ENCODE measurements at regions not wholly inside any gene's neighbourhood (a gene's known extent, or its start where the extent isn't known, plus 50 kb on each side); places are given as distances from the start of the nearest gene placed in this dataset.
"Not testable (repeated sequence)": the region's sequence is repeated elsewhere in the genome, so short reads cannot be mapped to it uniquely, and the experiment has no call there.

DNA sequence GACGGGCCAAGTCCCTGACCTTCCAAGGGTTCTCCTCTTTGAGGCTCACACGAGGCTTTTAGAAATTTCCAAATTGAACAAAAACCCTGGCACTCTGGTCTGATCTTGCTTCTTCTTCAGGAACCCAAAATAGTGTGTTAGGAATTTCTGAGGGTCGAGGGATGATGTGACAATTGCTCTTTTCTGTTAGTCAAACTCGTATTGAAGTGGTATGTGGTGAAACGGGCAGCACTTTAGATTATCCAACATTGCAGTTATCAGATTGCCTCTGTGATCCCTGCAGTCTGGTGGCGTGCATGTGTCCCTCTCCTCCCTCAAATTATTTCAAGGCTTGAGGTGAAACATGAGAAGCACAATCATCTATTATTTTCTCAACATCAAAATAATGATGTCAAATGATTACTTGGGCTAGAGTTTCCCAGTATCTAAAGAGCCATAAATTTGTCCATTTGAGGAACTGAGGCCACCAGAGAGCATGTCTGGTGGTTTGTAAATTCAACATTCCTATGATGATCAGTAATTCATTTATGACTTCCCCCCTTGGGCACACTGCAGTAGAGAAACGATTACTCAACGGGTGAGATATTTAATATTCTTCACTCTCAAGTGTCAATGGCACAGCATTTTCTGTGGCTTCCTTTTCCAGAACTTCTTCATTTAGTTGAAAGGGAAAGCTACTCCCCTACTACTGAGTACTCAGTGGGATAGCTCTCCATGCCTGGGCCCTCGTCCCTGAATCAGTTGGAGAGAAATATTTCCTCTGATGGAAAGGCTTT lies 308.6 kb upstream of the MAP3K7 start:
- H3K27me3 ChIP-seq (ENCODE audit: control insufficient read depth in 1 of 2, insufficient read depth in 2 of 2, low read length in 2 of 2), result no peaks in the 10 kb centered on the region
- no peak overlapping the region for H3K4me3 ChIP-seq (ENCODE audit: low read depth in 1 of 2, low read length in 2 of 2)
- H3K9me3 ChIP-seq (ENCODE audit: control insufficient read depth in 1 of 2, low read length in 2 of 2), result no peaks in the 10 kb centered on the region
- H3K27ac ChIP-seq (ENCODE audit: low read depth, low read length), result no peak overlapping the region
- no peaks in the 10 kb centered on the region for H3K4me1 ChIP-seq (ENCODE audit: control insufficient read depth in 1 of 2, insufficient read depth in 2 of 2, low read length in 2 of 2)
- H3K9ac ChIP-seq (ENCODE audit: low read depth in 1 of 2, low read length in 2 of 2), result no peak overlapping the region
- H3K36me3 ChIP-seq (ENCODE audit: control insufficient read depth in 1 of 2, insufficient read depth in 2 of 2, low read length in 2 of 2), result no peaks in the 10 kb centered on the region

DNA sequence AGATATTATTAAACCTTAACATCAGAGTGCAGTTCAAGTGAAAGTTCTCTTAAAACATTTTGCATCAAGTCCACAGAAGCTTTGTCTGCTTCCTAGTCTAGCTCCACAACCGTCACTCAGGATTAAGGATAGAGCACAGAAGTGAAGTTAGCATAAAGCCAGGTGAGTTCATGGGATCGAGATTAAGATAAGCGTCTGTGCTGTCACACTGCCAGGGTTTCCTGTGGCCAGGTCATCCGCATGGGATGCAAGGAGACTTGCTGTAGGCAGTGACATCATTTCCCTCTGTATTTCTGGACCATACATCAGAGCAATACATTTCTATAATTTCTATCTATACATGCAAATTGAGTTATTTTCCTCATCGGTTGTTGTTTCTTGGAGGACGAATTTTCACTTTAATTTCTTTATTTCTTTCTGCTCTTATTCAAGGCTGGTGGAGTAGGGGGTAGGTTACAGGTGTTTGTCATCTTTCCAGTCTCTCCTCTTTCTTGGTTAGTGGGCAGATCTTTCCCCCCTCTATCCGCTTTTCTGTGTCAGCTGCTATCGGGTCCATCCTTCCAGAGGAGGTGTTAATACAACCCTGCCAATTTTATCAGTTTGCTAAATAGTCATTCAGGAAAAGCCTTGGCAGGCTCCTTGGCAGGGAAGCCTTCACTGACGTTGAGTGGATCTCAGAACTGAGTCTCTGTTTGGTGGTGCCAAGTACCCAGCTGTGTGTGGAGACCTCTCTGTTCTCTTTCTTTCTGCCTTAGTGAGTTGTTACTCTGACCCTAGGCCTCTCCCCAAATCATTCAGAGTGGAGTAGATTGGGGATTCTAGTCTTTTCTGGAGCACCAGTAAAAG lies 307.6 kb upstream of the MAP3K7 start:
- Histone ChIP-seq H3K36me3 (ENCODE audit: control insufficient read depth in 1 of 2, insufficient read depth in 2 of 2, low read length in 2 of 2) (no peaks in the 10 kb centered on the region), H3K27me3 (ENCODE audit: control insufficient read depth in 1 of 2, insufficient read depth in 2 of 2, low read length in 2 of 2) (no peaks in the 10 kb centered on the region), H3K4me3 (ENCODE audit: low read depth in 1 of 2, low read length in 2 of 2) (no peak overlapping the region), H3K27ac (ENCODE audit: low read depth, low read length) (no peak overlapping the region), H3K4me1 (ENCODE audit: control insufficient read depth in 1 of 2, insufficient read depth in 2 of 2, low read length in 2 of 2) (no peaks in the 10 kb centered on the region), H3K9me3 (ENCODE audit: control insufficient read depth in 1 of 2, low read length in 2 of 2) (no peaks in the 10 kb centered on the region), H3K9ac (ENCODE audit: low read depth in 1 of 2, low read length in 2 of 2) (no peak overlapping the region)

GRCh38 chr6:90893400-90893799 lies 306.5 kb upstream of the MAP3K7 start:
- H3K4me1 ChIP-seq (ENCODE audit: control insufficient read depth in 1 of 2, insufficient read depth in 2 of 2, low read length in 2 of 2), result no peaks in the 10 kb centered on the region
- H3K27me3 ChIP-seq (ENCODE audit: control insufficient read depth in 1 of 2, insufficient read depth in 2 of 2, low read length in 2 of 2), result no peaks in the 10 kb centered on the region
- no peaks in the 10 kb centered on the region for H3K36me3 ChIP-seq (ENCODE audit: control insufficient read depth in 1 of 2, insufficient read depth in 2 of 2, low read length in 2 of 2)
- no peak overlapping the region for H3K9ac ChIP-seq (ENCODE audit: low read depth in 1 of 2, low read length in 2 of 2)
- no peak overlapping the region for H3K27ac ChIP-seq (ENCODE audit: low read depth, low read length)
- no peaks in the 10 kb centered on the region for H3K9me3 ChIP-seq (ENCODE audit: control insufficient read depth in 1 of 2, low read length in 2 of 2)
- H3K4me3 ChIP-seq (ENCODE audit: low read depth in 1 of 2, low read length in 2 of 2), result no peak overlapping the region

- Histone ChIP-seq H3K4me1 (ENCODE audit: control insufficient read depth in 1 of 2, insufficient read depth in 2 of 2, low read length in 2 of 2) (no peaks in the 10 kb centered on the region), H3K27me3 (ENCODE audit: control insufficient read depth in 1 of 2, insufficient read depth in 2 of 2, low read length in 2 of 2) (no peaks in the 10 kb centered on the region), H3K4me3 (ENCODE audit: low read depth in 1 of 2, low read length in 2 of 2) (no peak overlapping the region), H3K36me3 (ENCODE audit: control insufficient read depth in 1 of 2, insufficient read depth in 2 of 2, low read length in 2 of 2) (no peaks in the 10 kb centered on the region), H3K27ac (ENCODE audit: low read depth, low read length) (no peak overlapping the region), H3K9me3 (ENCODE audit: control insufficient read depth in 1 of 2, low read length in 2 of 2) (no peaks in the 10 kb centered on the region), H3K9ac (ENCODE audit: low read depth in 1 of 2, low read length in 2 of 2) (no peak overlapping the region)
These were observed 305.4 kb upstream of the MAP3K7 start for GRCh38 chr6:90892271-90892670.

DNA sequence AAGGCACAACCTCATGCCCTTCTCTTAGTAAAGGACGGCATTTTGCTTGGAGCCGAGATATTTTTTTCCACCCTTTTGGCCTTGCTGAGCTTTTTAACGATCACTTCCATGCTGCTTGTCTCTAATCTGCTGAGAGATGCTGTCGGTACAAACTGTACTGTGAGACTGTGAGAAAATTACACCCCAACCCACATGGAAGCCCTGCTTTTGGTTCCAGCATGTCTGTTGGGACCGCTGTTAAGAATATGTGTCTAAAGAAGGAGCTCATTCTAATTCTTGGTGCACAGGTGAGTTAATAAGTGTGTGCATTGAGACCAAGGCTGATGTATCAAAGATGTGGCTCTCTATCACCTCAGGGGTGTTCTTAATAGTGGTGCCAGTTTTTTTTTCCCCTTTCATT lies 304.5 kb upstream of the MAP3K7 start:
- H3K36me3 ChIP-seq (ENCODE audit: control insufficient read depth in 1 of 2, insufficient read depth in 2 of 2, low read length in 2 of 2), result no peaks in the 10 kb centered on the region
- H3K4me1 ChIP-seq (ENCODE audit: control insufficient read depth in 1 of 2, insufficient read depth in 2 of 2, low read length in 2 of 2), result no peaks in the 10 kb centered on the region
- no peaks in the 10 kb centered on the region for H3K9me3 ChIP-seq (ENCODE audit: control insufficient read depth in 1 of 2, low read length in 2 of 2)
- no peaks in the 10 kb centered on the region for H3K27me3 ChIP-seq (ENCODE audit: control insufficient read depth in 1 of 2, insufficient read depth in 2 of 2, low read length in 2 of 2)
- H3K27ac ChIP-seq (ENCODE audit: low read depth, low read length), result no peak overlapping the region
- no peak overlapping the region for H3K9ac ChIP-seq (ENCODE audit: low read depth in 1 of 2, low read length in 2 of 2)
- no peak overlapping the region for H3K4me3 ChIP-seq (ENCODE audit: low read depth in 1 of 2, low read length in 2 of 2)

- Histone ChIP-seq H3K27ac (ENCODE audit: low read depth, low read length) (no peak overlapping the region), H3K9me3 (ENCODE audit: control insufficient read depth in 1 of 2, low read length in 2 of 2) (no peaks in the 10 kb centered on the region), H3K9ac (ENCODE audit: low read depth in 1 of 2, low read length in 2 of 2) (no peak overlapping the region), H3K36me3 (ENCODE audit: control insufficient read depth in 1 of 2, insufficient read depth in 2 of 2, low read length in 2 of 2) (no peaks in the 10 kb centered on the region), H3K4me3 (ENCODE audit: low read depth in 1 of 2, low read length in 2 of 2) (no peak overlapping the region), H3K27me3 (ENCODE audit: control insufficient read depth in 1 of 2, insufficient read depth in 2 of 2, low read length in 2 of 2) (no peaks in the 10 kb centered on the region), H3K4me1 (ENCODE audit: control insufficient read depth in 1 of 2, insufficient read depth in 2 of 2, low read length in 2 of 2) (no peaks in the 10 kb centered on the region)
These were observed 303.9 kb upstream of the MAP3K7 start for GRCh38 chr6:90890683-90891330.

DNA sequence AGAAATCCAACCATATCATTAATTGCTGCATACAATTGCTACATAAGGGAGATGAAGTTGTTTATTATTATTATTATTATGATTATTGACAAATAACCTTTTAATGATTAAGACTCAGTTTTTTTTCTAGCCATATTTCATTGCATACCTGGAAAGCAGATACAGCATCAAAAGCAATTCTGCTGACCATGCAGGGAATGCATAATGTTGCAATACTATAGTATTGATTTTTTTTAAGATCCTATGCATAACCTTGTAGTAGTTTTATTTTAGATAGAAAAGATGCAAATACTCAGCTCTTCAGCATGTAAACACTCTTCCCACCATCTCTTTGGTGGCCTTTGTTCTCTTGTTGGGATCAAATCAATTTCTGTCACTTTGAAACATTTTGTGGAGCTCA lies 300.9 kb upstream of the MAP3K7 start:
- H3K27ac ChIP-seq (ENCODE audit: low read depth, low read length), result no peak overlapping the region
- no peak overlapping the region for H3K4me3 ChIP-seq (ENCODE audit: low read depth in 1 of 2, low read length in 2 of 2)
- H3K36me3 ChIP-seq (ENCODE audit: control insufficient read depth in 1 of 2, insufficient read depth in 2 of 2, low read length in 2 of 2), result no peaks in the 10 kb centered on the region
- no peaks in the 10 kb centered on the region for H3K4me1 ChIP-seq (ENCODE audit: control insufficient read depth in 1 of 2, insufficient read depth in 2 of 2, low read length in 2 of 2)
- no peaks in the 10 kb centered on the region for H3K27me3 ChIP-seq (ENCODE audit: control insufficient read depth in 1 of 2, insufficient read depth in 2 of 2, low read length in 2 of 2)
- no peak overlapping the region for H3K9ac ChIP-seq (ENCODE audit: low read depth in 1 of 2, low read length in 2 of 2)
- no peaks in the 10 kb centered on the region for H3K9me3 ChIP-seq (ENCODE audit: control insufficient read depth in 1 of 2, low read length in 2 of 2)

DNA sequence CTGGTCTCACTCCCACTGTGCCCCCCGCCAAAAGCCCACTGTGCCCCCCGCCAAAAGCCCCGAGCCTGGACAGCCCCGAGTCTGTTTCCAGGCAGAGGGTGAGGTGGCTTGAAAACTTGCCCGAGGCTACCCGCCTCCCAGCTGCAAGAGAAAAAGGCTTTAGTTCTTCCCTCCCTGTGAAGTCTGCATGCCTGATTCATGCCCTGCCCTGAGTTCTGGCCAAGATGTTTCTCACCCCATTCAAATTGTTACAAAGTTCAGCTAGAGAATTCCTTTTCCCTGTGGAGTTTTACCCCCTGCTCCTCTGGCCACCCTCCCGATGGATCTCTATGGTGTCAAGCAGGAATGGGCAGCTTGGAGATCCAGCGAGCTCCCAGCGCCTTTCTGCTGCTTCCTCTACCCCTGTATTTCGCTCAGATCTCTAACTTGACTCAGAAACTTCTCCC lies 298.8 kb upstream of the MAP3K7 start:
- H3K9ac ChIP-seq (ENCODE audit: low read depth in 1 of 2, low read length in 2 of 2), result no peak overlapping the region
- H3K36me3 ChIP-seq (ENCODE audit: control insufficient read depth in 1 of 2, insufficient read depth in 2 of 2, low read length in 2 of 2), result no peaks in the 10 kb centered on the region
- no peaks in the 10 kb centered on the region for H3K9me3 ChIP-seq (ENCODE audit: control insufficient read depth in 1 of 2, low read length in 2 of 2)
- no peak overlapping the region for H3K4me3 ChIP-seq (ENCODE audit: low read depth in 1 of 2, low read length in 2 of 2)
- H3K27me3 ChIP-seq (ENCODE audit: control insufficient read depth in 1 of 2, insufficient read depth in 2 of 2, low read length in 2 of 2), result no peaks in the 10 kb centered on the region
- H3K4me1 ChIP-seq (ENCODE audit: control insufficient read depth in 1 of 2, insufficient read depth in 2 of 2, low read length in 2 of 2), result no peaks in the 10 kb centered on the region
- no peak overlapping the region for H3K27ac ChIP-seq (ENCODE audit: low read depth, low read length)

DNA sequence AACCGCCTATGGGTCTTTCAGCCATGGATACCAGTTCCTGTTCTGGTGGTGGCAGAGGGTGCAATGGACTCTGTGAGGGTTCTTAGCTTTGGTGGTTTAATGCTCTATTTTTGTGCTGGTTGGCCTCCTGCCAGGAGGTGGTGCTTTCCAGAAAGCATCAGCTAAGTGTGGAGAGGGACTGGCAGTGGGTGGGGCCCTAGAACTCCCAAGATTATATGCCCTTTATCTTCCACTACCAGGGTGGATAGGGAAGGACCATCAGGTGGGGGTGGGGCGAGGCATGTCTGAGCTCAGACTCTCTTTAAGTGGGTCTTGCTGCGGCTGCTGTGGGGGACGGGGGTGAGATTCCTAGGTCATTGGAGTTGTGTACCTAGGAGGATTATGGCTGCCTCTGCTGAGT lies 298.3 kb upstream of the MAP3K7 start:
- H3K4me1 ChIP-seq (ENCODE audit: control insufficient read depth in 1 of 2, insufficient read depth in 2 of 2, low read length in 2 of 2); H3K27ac ChIP-seq (ENCODE audit: low read depth, low read length); H3K9me3 ChIP-seq (ENCODE audit: control insufficient read depth in 1 of 2, low read length in 2 of 2): not testable (repeated sequence)

GRCh38 chr6:90877616-90878015 lies 290.7 kb upstream of the MAP3K7 start:
- Histone ChIP-seq H3K9ac (ENCODE audit: low read depth in 1 of 2, low read length in 2 of 2) (no peak overlapping the region), H3K27me3 (ENCODE audit: control insufficient read depth in 1 of 2, insufficient read depth in 2 of 2, low read length in 2 of 2) (no peaks in the 10 kb centered on the region), H3K36me3 (ENCODE audit: control insufficient read depth in 1 of 2, insufficient read depth in 2 of 2, low read length in 2 of 2) (no peaks in the 10 kb centered on the region), H3K4me3 (ENCODE audit: low read depth in 1 of 2, low read length in 2 of 2) (no peak overlapping the region), H3K9me3 (ENCODE audit: control insufficient read depth in 1 of 2, low read length in 2 of 2) (no peaks in the 10 kb centered on the region), H3K27ac (ENCODE audit: low read depth, low read length) (no peak overlapping the region), H3K4me1 (ENCODE audit: control insufficient read depth in 1 of 2, insufficient read depth in 2 of 2, low read length in 2 of 2) (no peaks in the 10 kb centered on the region)

More for the DNA sequence above, 298.3 kb upstream of the MAP3K7 start:
- not testable (repeated sequence) for H3K9ac ChIP-seq (ENCODE audit: low read depth in 1 of 2, low read length in 2 of 2); H3K4me3 ChIP-seq (ENCODE audit: low read depth in 1 of 2, low read length in 2 of 2); H3K36me3 ChIP-seq (ENCODE audit: control insufficient read depth in 1 of 2, insufficient read depth in 2 of 2, low read length in 2 of 2); H3K27me3 ChIP-seq (ENCODE audit: control insufficient read depth in 1 of 2, insufficient read depth in 2 of 2, low read length in 2 of 2)
